H9 (cell line): ENCODE measurements at regions not wholly inside any gene's neighbourhood (a gene's known extent, or its start where the extent isn't known, plus 50 kb on each side); places are given as distances from the start of the nearest gene placed in this dataset.

Experiments used
- DNase-seq: peaks from one replicate; pipeline ENCODE4 v3.0.0-alpha.2; 2017
- H2AFZ ChIP-seq: one replicate; pipeline ENCODE4 v1.6.1; 2013; ENCODE audit warnings: mild to moderate bottlenecking, low read length, control low read depth, moderate library complexity
- H2AK5ac ChIP-seq: 2 replicates; pipeline ENCODE4 v1.6.1; 2013; ENCODE audit warnings: low read length, control low read depth, mixed read lengths; ENCODE audit not compliant: insufficient read length
- H2BK120ac ChIP-seq: one replicate; pipeline ENCODE4 v1.6.1; 2013; ENCODE audit warnings: low read depth, mild to moderate bottlenecking, low read length, control low read depth, inconsistent platforms; ENCODE audit not compliant: poor library complexity, severe bottlenecking
- H2BK12ac ChIP-seq: 2 replicates; pipeline ENCODE4 v1.6.1; 2013; ENCODE audit warnings: low read length, control low read depth, mixed read lengths, low read depth; ENCODE audit not compliant: insufficient read length
- H2BK15ac ChIP-seq: 2 replicates; pipeline ENCODE4 v1.6.1; 2013; ENCODE audit warnings: low read depth, low read length, control low read depth
- H2BK20ac ChIP-seq: one replicate; pipeline ENCODE4 v1.6.1; 2013; ENCODE audit warnings: low read depth, mild to moderate bottlenecking, low read length, control low read depth, inconsistent platforms; ENCODE audit not compliant: poor library complexity, severe bottlenecking
- H2BK5ac ChIP-seq: 2 replicates; pipeline ENCODE4 v1.6.1; 2013; ENCODE audit warnings: low read length, control low read depth, mixed read lengths; ENCODE audit not compliant: insufficient read length
- H3K14ac ChIP-seq: 2 replicates; pipeline ENCODE4 v1.6.1; 2013; ENCODE audit warnings: low read length, control low read depth; ENCODE audit not compliant: insufficient read depth
- H3K18ac ChIP-seq: 2 replicates; pipeline ENCODE4 v1.6.1; 2013; ENCODE audit warnings: low read depth, mild to moderate bottlenecking, mixed read lengths, low read length, control low read depth; ENCODE audit not compliant: insufficient read length
- H3K23ac ChIP-seq: 2 replicates; pipeline ENCODE4 v1.6.1; 2013; ENCODE audit warnings: low read length, control low read depth, mixed read lengths, low read depth; ENCODE audit not compliant: insufficient read length
- H3K23me2 ChIP-seq: 2 replicates; pipeline ENCODE4 v1.6.1; 2013; ENCODE audit warnings: low read depth, mild to moderate bottlenecking, mixed read lengths, low read length, control low read depth; ENCODE audit not compliant: insufficient read length, poor library complexity, severe bottlenecking
- H3K27ac ChIP-seq: 2 replicates; pipeline ENCODE4 v1.5.1; 2013; ENCODE audit warnings: low read length, control low read depth, mixed read lengths, low read depth; ENCODE audit not compliant: insufficient read length
- H3K27me3 ChIP-seq: 2 replicates; pipeline ENCODE4 v1.6.1; 2013; ENCODE audit warnings: low read length, control low read depth, inconsistent platforms; ENCODE audit not compliant: insufficient read depth
- H3K4ac ChIP-seq: 2 replicates; pipeline ENCODE4 v1.6.1; 2013; ENCODE audit warnings: low read depth, mild to moderate bottlenecking, control low read depth, inconsistent platforms, low read length, moderate library complexity
- H3K4me1 ChIP-seq: 2 replicates; pipeline ENCODE4 v1.6.1; 2013; ENCODE audit warnings: low read length, control low read depth, inconsistent platforms; ENCODE audit not compliant: insufficient read depth
- H3K4me2 ChIP-seq: 2 replicates; pipeline ENCODE4 v1.6.1; 2013; ENCODE audit warnings: low read length, control low read depth, mixed read lengths; ENCODE audit not compliant: insufficient read length, insufficient read depth
- H3K56ac ChIP-seq: 2 replicates; pipeline ENCODE4 v1.6.1; 2013; ENCODE audit warnings: low read depth, mild to moderate bottlenecking, mixed read lengths, low read length, control low read depth; ENCODE audit not compliant: insufficient read length
- H3K79me1 ChIP-seq: 2 replicates; pipeline ENCODE4 v1.6.1; 2013; ENCODE audit warnings: low read depth, mild to moderate bottlenecking, moderate library complexity, low read length, control low read depth, inconsistent platforms; ENCODE audit not compliant: insufficient read depth, poor library complexity, severe bottlenecking
- H3K79me2 ChIP-seq: 2 replicates; pipeline ENCODE4 v1.6.1; 2013; ENCODE audit warnings: low read length, control low read depth, inconsistent platforms; ENCODE audit not compliant: insufficient read depth
- H3K9ac ChIP-seq: 2 replicates; pipeline ENCODE4 v1.6.1; 2013; ENCODE audit warnings: low read length, control low read depth, mixed read lengths; ENCODE audit not compliant: insufficient read length; ENCODE audit errors: extremely low read depth
- H3K9me3 ChIP-seq: one replicate; pipeline ENCODE4 v1.6.1; 2013; ENCODE audit warnings: low read depth, low read length, inconsistent platforms; ENCODE audit not compliant: control insufficient read depth
- H3T11ph ChIP-seq: one replicate; pipeline ENCODE4 v1.6.1; 2013; ENCODE audit warnings: mild to moderate bottlenecking, low read length, control low read depth, inconsistent platforms
- H4K20me1 ChIP-seq: one replicate; pipeline ENCODE4 v1.6.1; 2013; ENCODE audit not compliant: control insufficient read depth, insufficient read length, insufficient read depth
- H4K5ac ChIP-seq: 2 replicates; pipeline ENCODE4 v1.6.1; 2013; ENCODE audit warnings: low read depth, mild to moderate bottlenecking, mixed read lengths, low read length, control low read depth; ENCODE audit not compliant: insufficient read length
- H4K8ac ChIP-seq: replicated peaks from 2 replicates; pipeline ENCODE4 v1.6.1; 2013; ENCODE audit warnings: low read length, control low read depth, mixed read lengths, low read depth; ENCODE audit not compliant: insufficient read length
- H4K91ac ChIP-seq: 2 replicates; pipeline ENCODE4 v1.6.1; 2013; ENCODE audit warnings: low read depth, mild to moderate bottlenecking, moderate library complexity, mixed read lengths, low read length, control low read depth; ENCODE audit not compliant: insufficient read length
- H3K27ac Mint-ChIP-seq, 3 experiments: 2 replicates in 2 of 3; 3 replicates in 1 of 3; pipeline ENCODE4 v1.8.0; 2020 to 2021; ENCODE audit warnings: mixed read lengths in 3 of 3, mild to moderate bottlenecking in 1 of 3, moderate library complexity in 1 of 3
- H3K27me3 Mint-ChIP-seq: 2 replicates; pipeline ENCODE4 v1.8.0; 2021; ENCODE audit warnings: low read depth, mild to moderate bottlenecking, moderate library complexity, mixed read lengths
- H3K36me3 Mint-ChIP-seq, 3 experiments: 2 replicates in 2 of 3; 3 replicates in 1 of 3; pipeline ENCODE4 v1.8.0; 2020 to 2021; ENCODE audit warnings: low read depth in 3 of 3, mixed read lengths in 3 of 3; ENCODE audit not compliant: insufficient read depth in 1 of 3
- H3K4me1 Mint-ChIP-seq, 2 experiments: 2 replicates each; pipeline ENCODE4 v1.8.0; 2020; ENCODE audit warnings: mixed read lengths in 2 of 2
- H3K4me3 Mint-ChIP-seq, 2 experiments: 2 replicates in 1 of 2; 3 replicates in 1 of 2; pipeline ENCODE4 v1.8.0; 2020 to 2021; ENCODE audit warnings: mild to moderate bottlenecking in 2 of 2, mixed read lengths in 2 of 2, moderate library complexity in 1 of 2
- H3K9me3 Mint-ChIP-seq, 2 experiments: 2 replicates in 1 of 2; 3 replicates in 1 of 2; pipeline ENCODE4 v1.8.0; 2020; ENCODE audit warnings: mild to moderate bottlenecking in 2 of 2, mixed read lengths in 2 of 2, moderate library complexity in 1 of 2
- WGBS: extraction: QIAGEN DNeasy Blood & Tissue Kit; methylation state at CpG from one replicate; pipeline ENCODE4 v1.1.7; 2013; ENCODE audit warnings: missing lambda C conversion rate, low lambda C conversion rate, mixed read lengths; ENCODE audit not compliant: insufficient read length; ENCODE audit errors: extremely low coverage; 5-methylcytosine and 5-hydroxymethylcytosine counted together
- TF ChIP-seq, protein P1 (sequence below): fragments of 200-600 bp; sonication (generic); conservative IDR thresholded peaks from 3 replicates; pipeline ENCODE4 v1.8.0; 2021; ENCODE audit warnings: antibody characterized with exemption, mild to moderate bottlenecking

- no peak overlapping the region for H3K4me3 Mint-ChIP-seq
- TF ChIP-seq, protein P1, sequence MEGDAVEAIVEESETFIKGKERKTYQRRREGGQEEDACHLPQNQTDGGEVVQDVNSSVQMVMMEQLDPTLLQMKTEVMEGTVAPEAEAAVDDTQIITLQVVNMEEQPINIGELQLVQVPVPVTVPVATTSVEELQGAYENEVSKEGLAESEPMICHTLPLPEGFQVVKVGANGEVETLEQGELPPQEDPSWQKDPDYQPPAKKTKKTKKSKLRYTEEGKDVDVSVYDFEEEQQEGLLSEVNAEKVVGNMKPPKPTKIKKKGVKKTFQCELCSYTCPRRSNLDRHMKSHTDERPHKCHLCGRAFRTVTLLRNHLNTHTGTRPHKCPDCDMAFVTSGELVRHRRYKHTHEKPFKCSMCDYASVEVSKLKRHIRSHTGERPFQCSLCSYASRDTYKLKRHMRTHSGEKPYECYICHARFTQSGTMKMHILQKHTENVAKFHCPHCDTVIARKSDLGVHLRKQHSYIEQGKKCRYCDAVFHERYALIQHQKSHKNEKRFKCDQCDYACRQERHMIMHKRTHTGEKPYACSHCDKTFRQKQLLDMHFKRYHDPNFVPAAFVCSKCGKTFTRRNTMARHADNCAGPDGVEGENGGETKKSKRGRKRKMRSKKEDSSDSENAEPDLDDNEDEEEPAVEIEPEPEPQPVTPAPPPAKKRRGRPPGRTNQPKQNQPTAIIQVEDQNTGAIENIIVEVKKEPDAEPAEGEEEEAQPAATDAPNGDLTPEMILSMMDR: no peak
- no CpG with 5 or more reads among the region's 3 CpGs for WGBS
- H2BK12ac ChIP-seq: no peak overlapping the region
- H2BK120ac ChIP-seq: no peak overlapping the region
- no peaks in the 10 kb centered on the region for H3K23me2 ChIP-seq
- H3K27ac ChIP-seq: no peak overlapping the region
- DNase-seq: no peak
- H4K8ac ChIP-seq: no peak overlapping the region
- H3K9me3 Mint-ChIP-seq: no peaks in the 10 kb centered on the region; a peak in 1 of 5 replicates
- H3K9ac ChIP-seq: no peak overlapping the region
- peaks cover 2% of the 10 kb centered on the region; the same call in 1 of the 2 replicates for H3K27me3 ChIP-seq
- no peak overlapping the region for H3K18ac ChIP-seq
- H3K9me3 ChIP-seq: no peaks in the 10 kb centered on the region
- peaks cover 0 to 4% (median 0%) of the 10 kb centered on the region in 3 experiments; a peak in 3 of 7 replicates for H3K36me3 Mint-ChIP-seq
- H2BK20ac ChIP-seq: no peak overlapping the region
- H4K5ac ChIP-seq: no peak overlapping the region
- H2BK5ac ChIP-seq: no peak overlapping the region
- no peak overlapping the region for H3K23ac ChIP-seq
- no peaks in the 10 kb centered on the region; the same call in 1 of the 2 replicates for H3K79me2 ChIP-seq
- H3K4ac ChIP-seq: no peak overlapping the region
- H3K14ac ChIP-seq: no peak overlapping the region
- H3K56ac ChIP-seq: no peak overlapping the region
- no peak overlapping the region for H4K91ac ChIP-seq
- no peaks in the 10 kb centered on the region for H3K79me1 ChIP-seq
- H3K27me3 Mint-ChIP-seq: peaks cover 1% of the 10 kb centered on the region
- H2BK15ac ChIP-seq: no peak overlapping the region
- H3K4me1 ChIP-seq: peaks cover 11% of the 10 kb centered on the region; the same call in 1 of the 2 replicates
- H4K20me1 ChIP-seq: no peaks in the 10 kb centered on the region
- H2AK5ac ChIP-seq: no peak overlapping the region
- no peak overlapping the region for H2AFZ ChIP-seq
- H3K4me1 Mint-ChIP-seq: peaks cover 46 to 60% of the 10 kb centered on the region in 2 experiments
- no peak overlapping the region for H3T11ph ChIP-seq
- H3K27ac Mint-ChIP-seq: no peak overlapping the region
- H3K4me2 ChIP-seq: no peak overlapping the region
Measured at GRCh38 chr5:17150531-17150930, 66.9 kb upstream of the BASP1 start.
